CD4-positive, alpha-beta T cell treated with Interleukin-6 for 4 hours (primary cell): ENCODE measurements at regions not wholly inside any gene's neighbourhood (a gene's known extent, or its start where the extent isn't known, plus 50 kb on each side); places are given as distances from the start of the nearest gene placed in this dataset.
"Not testable (repeated sequence)": the region's sequence is repeated elsewhere in the genome, so short reads cannot be mapped to it uniquely, and the experiment has no call there.

Experiments
- DNase-seq: peaks from one replicate; pipeline ENCODE4 v3.0.0-alpha.2; 2020; ENCODE audit warnings: mixed read lengths

DNA sequence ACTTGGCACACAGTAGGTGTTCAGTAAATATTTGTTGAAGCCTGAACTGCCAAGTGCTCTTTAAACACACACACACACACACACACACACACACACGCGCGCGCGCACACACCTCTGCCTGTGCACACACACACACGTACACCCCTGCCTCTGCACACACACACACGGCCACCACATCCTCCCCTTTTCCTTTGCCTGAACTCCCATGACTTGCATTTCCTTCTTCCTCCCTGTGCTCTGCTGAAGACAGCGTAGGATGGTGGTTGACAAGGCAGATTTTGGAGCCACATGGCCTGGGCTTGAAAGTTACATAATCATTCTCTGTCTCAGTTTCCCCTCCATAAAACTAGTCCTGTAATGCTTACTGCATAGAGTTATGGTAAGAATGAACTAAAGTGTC, 712.3 kb downstream of the PTPRU start:
- no peak for DNase-seq

DNA sequence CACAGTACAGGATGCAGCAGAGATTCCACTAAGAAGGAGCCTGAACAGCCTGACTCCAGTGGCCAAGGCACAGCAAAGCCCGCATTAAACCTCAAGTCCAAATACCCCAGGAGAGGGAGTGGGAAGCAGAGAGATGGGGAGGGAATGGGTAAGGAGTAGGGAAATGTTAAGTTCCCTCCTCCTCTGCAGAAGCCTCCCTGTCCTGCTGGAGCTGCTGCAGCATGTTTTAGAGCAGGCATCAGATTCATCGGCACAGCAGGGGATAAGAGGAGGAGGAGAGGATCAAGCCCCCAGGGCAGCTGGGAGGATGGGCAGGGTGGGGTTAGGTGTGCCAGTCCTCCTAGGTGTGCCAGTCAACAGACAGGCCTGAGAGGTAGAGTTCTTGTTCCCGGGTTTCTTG, 709.7 kb downstream of the PTPRU start:
- no peak for DNase-seq

DNA sequence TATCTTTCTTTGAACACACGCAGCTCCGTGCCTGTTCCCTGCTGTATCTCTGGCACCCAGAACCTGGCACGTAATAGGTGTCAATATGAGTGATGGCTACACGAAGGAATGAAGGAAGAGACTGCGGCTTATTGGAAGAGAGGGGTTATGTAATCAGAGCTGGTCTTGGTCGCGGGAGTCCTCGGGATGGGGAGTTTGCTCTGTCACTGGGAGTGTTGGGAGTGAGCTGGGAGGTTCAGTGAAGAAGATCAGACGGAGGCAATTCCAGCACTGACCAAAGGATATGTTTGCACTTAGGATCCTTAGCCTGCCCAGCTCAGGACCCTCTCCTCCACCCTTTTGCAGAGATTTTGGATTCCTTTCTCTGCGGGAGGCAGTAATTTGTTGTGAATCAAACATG, 709.1 kb downstream of the PTPRU start:
- no peak for DNase-seq

DNA sequence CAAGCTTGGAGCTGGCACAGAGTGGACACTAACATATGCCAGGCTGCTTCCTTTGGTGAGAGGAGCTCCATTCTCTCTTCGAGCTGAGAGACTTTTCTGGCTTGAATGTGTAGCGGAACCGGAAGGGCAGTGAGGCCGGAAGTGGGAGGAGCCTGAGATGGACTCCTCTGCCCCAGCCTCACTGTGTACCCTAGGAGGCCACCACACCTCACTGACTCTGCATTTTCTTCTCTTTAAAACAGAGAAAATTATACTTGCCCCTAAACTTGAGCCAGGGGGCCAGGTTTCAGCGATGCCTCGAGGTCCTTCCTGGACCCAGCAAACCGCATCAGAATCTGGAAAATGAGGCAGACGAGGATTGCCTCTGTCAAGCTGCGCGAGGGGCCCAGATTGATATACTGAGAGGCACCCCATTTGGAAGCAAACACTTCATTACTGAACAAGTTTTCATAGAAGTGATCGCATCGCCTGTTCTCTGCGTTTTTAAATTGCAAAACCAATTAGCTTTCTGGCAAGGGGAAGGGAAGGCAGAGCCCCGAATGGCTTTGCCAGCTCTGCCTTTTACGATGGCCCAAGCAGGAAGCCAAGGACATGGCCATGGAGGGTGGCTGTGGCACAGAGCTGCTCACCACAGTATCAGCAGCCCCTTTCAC, 708.1 kb downstream of the PTPRU start:
- DNase-seq = no peak

DNA sequence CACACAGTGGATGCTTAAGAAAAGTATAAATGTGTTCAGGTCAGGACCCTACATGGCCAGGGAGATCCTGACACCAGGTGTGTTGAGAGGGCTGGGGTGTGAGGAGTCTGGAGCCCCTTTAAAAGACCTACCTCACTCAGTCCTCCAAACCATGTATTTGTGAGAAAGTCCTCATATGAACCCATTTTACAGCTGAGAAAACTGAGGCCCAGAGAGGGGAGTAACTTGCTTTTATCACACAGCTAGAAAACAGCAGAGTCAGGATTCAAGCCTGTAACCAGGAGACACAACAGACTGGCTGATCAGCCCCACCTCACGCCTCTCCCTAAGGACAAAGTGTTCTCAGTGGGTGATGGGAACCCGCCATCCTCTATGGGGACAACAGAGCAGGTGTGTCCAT, 706.7 kb downstream of the PTPRU start:
- no peak for DNase-seq

DNA sequence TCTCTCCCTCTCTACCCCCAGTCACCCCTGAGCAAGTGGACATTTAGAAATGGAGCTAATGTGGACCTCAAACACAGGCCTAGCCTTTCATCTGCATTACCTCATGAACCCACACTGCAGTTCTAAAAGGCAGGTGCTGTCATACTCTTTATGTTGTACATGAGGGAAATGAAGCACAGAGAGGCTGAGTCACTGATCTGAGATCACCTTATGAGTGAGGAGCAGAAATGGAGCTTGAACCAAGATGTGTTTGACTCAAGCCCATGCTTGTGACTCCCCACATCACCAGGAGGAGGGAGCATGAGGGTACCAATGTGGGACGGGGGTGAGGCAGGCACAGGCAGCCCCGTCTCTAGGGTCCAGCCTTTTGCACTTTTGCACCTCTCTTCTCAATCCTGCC, 702.8 kb downstream of the PTPRU start:
- DNase-seq = no peak

DNA sequence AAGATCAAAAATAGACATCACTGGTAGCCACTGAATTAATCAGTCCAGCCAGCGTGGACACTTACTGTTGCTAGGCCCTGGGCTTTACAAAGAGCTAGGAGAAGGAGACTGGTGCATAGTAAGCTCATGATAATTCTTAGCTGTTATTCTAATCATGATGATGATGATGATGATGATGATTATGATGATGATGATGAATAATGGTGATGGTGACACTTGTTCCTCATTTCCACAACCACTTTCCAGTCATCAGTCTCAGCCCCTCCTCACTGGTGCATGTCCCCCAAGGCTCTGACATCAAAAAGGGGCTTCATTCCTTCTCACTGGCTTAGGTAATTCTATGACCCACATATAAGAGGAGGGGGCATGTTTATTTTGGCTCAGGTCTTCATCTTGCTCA, 701.0 kb downstream of the PTPRU start:
- DNase-seq = no peak

DNA sequence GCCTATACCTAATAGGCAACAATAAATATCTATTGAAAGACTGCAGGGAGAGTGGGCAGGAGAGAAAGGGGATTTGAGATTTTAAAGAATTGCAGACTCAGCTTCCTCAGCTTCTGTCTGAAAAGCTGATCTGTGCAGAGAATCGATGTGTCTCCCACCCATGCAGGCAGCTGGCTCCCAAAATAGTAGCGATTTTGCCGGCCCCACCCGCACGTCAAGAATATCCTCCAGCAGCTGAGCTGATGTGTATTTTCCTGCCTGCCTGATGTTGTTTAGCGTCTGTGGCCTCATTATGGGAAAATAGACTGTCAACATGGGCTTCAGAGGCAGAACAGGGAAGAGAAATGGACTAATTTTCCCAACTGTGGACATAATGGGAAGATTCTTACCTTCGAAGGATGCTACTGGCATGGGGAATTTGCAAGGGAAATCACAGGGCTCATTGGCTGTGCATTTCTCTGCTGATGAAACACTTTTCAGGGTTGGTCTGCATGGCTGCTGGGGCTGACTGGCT, 699.8 kb downstream of the PTPRU start:
- no peak for DNase-seq

DNA sequence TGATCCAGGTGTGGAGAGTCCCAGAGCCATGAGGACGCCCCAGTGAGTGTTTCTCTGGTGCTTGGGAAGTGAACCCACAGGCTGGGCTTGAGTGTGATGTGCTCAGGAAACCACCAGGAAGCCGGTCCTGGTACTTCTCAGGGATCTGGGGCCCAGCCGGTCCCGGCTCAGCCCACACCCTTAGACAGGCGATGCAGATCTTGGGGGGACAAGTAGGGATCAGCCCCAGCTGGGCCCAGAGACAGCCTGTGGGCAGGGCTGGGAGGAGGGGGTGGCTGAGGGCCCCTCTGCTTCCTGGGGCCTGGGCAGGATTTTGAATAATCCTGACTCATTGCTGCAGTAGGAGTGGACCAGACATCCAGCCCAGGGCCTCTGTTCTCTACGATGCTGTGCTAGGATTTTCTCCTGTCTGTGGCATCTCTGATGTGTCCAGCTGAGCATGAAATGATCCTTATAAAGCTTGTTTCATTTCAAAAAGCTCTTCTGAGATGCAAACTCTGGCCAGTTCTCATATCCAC, 698.0 kb downstream of the PTPRU start:
- no peak for DNase-seq

DNA sequence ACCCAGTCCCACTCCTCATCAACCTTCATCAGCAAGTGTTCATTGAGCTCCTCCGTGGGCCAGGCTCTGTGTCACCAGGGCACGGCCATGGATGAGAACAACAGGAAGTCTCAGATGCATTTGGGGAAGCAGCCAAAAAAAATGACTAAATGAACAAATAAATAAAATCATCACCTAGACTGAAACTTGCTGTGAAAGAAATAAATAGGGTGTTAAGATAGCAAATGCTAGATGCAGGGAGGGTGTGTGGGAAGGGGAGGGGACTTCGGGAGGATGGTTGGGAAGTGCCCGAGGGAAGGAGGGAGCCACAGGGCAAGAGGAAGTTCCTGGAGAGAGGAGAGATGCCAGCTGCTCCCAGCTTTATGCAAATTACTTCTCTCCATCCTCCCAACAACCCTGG, 696.7 kb downstream of the PTPRU start:
- no peak for DNase-seq

DNA sequence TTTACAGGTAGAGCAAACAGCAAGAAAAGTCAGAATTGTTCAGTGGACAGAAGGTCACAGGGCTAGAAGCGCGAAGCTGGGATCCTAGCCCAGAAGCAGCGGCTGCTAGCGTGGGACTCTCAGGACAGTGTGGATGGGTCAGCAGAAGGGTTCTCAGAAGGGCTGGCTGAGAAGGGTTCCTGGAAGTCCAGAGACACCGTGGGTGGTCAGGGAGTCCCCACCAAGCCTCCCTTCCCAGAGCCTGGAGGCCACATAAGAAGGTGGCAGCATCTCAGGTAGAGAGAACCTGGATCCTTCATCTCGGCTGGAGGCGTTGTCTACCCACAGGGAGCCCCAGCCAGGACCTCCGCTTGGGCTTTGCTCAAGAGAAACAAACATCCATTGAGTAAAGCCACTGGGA, 696.3 kb downstream of the PTPRU start:
- no peak for DNase-seq

DNA sequence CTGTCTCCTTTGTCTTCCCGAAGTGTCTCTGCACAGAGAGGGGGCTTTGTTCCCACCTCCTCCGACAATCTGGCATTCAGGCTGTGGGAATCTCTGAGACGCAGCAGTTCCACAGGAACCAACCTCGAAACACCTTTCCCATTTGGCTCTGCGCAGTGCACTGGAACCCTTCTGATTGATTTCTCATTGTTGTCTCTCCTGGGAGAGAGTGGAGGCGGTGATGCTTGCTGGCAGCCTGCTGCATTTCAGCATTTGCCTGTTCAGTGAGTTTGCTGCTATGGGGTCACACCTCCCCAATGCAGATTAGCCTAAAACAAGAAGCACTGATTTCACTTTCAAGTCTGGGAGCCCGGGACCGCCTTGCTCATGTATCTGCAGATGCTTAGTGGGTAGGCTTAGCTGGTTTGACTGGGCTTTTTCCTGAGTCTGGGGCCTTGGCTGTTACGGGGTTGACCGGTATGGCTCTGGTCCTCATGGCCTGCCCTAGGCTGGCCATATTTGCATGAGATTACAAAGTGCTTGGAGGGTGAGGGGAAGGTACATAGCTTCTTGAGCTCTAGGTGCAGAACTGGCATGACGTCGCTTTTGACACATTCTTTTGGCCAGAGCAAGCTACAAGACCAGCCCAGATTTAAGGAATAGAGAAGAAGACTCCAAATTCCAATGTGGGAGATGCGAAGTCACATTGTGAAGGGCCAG, 695.3 kb downstream of the PTPRU start:
- DNase-seq = no peak

DNA sequence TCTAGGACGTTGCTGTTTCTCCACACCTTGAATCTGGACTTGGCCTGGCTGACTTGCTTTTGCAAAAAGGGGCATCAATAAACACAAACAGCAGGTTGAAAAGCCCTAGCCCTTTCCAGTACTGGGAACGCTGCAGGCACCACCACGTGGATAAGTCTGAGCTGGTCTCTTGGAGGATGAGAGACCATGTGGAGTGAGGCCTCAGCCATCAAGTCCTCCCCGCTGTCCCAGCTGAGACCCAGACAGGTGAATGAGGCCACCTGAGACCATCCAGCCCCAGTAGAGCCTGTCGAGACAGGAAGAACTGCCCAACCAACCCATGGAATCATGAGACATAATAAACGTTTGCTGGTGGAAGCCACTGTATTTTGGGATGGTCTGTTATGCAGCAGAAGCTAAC, 688.7 kb downstream of the PTPRU start:
- no peak for DNase-seq

DNA sequence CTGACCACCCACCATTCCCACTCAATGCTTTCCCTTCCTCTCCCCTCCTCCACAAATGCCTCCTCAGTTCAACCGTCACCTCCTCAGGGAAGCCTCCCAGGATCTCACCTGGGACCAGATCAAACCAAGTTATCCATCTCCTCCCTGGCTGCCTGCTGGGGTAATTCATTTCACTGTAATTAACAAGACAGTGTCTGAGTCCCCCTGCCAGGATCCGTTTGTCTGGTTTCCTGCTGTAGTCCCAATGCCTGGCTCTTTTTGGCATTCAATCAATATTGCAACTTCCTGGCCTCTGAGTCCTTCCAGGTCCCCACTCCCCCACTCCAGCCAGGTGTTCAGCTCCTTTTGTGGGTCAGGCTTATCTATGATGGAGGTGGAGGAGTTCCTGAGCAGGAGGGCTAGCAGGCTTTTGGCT, 687.7 kb downstream of the PTPRU start:
- no peak for DNase-seq

DNA sequence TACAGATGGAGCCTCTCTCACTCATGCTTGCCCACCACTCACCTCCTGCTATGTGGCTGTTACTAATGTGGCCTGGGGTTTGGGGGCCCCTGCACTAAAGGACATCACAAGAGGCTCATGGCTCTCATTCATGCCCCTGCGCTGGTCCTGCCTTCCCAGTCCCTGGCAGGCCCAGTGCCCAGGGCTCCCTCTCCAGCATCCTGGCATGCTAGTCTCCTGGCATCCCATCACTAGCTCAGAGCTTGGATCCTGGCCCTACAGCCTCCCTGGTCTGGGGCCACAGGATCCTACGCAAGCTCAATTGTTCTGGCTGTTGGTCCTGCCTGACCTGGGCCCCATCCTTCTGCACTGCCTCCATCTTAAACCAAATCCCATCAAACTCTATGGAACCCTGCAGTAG, 685.4 kb downstream of the PTPRU start:
- no peak for DNase-seq

DNA sequence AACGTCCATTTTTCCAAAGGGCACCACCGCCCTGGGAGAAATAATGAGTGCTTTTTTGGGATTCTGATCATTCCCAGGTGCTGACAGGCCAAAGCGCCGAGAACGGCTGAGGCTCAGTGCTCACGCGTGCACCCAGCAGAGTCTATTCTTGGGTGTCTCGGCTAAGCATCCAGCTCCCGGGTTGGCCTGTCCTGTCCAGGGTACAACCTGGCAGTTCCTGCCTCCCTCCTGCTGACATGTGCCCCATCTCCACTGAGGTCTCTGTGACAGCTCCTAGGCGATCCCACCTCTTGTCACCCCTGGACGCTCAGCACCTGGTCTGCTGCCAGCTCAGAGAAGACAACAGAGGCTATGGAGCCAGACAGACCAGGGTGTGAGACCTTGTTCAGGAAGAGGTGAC, 684.5 kb downstream of the PTPRU start:
- no peak for DNase-seq

DNA sequence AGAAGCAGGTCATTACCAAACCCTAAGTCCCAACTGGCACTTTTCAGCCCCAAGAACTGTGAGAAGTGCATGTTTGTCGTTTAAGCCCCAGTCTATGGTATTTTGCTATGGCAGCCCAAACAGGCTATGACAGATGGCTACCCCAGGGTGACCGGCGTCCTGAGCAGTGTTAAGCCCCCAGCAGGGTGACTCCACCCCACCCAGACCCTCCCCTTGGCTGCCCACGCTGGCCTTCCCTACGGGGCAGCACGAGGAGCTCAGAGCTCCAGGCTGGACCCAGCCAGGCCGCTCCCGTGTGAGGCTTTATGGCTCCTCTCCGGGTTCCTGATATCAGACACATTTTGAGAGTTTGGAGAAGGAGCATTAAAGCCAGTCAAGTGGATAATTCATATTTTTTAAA, 684.0 kb downstream of the PTPRU start:
- DNase-seq = no peak

DNA sequence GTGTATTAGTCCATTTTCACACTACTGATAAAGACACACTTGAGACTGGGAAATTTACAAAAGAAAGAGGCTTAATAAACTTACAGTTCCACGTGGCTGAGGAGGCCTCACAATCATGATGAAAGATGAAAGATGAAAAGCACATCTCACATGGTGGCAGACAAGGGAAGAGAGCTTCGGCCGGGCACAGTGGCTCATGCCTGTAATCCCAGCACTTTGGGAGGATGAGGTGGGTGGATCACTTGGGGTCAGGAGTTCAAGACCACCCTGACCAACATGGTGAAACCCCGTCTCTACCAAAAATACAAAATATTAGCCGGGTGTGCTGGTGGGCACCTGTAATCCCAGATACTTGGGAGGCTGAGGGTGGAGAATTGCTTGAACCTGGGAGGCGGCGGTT, 682.7 kb downstream of the PTPRU start:
- DNase-seq = not testable (repeated sequence)

DNA sequence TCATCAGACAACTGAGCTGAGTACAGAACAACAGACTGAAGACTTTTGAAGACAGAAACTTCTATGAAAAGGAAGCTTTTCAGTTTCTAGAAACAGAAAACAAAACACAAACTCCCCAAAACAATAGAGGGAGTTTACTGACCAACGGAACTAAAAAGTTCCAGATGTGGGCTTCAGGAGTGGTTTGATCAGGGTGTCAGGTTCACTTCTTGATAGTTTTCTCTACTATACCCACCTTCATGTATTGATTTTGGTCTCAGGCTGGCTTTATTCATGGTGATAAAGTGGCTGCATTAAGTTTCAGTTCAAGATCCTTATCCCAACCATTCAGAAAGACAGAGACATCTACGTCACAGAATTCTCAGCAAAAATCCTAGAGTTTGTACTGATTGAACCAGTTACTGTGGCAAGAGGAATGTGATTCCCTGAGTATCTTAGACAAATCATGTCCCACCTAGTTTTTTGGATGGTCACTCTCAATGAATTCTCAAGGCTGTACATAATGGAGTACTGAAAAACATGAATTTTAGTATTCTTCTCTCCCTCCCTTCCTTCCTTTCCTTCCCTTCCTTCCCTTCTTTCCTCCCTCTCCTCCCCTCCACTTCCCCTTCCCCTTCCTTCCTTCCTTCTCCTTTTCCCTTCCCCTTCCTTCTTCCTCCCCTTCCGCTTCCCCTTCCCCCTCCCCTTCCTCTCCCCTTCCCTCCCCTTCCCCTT, 680.5 kb downstream of the PTPRU start:
- DNase-seq = no peak

DNA sequence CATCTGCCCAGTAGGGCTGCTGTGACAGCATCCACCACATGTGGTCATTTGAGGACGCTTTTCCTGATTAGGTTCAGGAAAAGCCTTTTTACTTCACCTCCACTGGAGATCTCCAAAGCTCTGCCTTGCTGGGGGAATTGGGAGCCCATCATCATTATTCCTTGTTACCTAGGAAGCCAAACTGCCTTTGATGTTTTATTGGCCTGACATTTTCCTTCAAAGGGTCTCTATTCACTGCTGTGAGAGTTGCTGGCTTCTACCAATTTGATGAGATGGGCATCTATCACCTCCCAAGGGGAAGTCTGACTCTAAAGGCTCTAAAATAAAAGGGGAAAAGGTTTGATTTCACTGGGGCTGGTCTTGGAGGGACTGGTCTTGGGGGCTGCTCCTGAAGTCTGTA, 678.6 kb downstream of the PTPRU start:
- no peak for DNase-seq

DNA sequence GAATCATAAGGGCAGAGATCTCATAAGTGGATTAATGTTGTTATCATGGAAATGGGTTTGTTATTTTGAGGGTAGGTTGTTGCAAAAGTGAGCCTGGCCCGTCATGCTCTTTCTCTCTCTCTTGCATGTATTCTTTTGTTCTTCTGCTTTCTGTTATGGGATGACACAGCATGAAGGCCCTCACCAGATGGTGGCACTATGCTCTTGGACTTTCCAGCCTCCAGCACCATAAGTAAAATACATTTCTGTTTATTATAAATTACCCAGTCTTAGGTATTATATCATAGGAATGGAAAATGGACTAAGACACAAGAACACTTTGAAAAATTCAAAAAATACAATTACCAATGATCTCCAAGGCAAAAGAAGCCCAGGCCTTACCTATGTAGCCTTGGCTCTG, 676.1 kb downstream of the PTPRU start:
- DNase-seq = no peak

DNA sequence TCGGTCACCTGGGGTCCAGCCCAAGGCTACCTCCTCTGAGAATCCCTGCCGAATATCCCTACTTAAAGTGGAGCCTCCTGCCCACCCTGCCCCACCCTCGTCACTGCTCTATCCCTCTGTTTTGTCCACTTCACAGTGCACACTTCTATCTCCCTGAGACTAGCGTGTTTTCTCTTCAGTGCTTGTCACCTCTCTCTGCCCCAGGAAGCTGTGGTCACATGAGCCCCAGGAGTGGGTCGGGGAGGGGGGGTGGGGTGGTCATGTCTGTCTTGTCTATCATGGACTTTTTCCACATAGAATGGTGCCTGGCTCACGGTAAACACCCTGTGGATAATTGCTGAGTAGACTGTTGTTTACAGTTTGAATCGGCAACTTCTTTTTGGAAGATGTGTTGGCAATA, 673.6 kb downstream of the PTPRU start:
- no peak for DNase-seq

DNA sequence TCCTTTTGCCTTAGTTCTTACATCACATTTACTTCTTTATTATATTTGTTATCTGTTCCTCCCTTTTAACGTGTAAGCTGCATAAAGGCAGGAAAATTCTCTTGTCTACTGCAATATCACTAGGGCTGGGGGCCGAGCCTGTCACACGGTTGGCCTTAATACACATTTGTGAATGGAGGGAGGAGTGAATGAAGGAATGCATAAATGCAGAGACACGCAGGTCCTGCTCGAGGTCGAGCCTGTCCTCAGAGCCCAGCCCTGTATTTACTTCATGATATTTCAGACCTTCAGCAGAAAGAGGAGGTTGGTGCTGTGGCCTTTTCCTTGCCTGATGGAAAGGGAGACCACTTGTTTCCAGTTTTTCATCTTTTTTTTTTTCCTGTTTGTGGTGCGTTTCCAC, 671.3 kb downstream of the PTPRU start:
- DNase-seq = no peak

DNA sequence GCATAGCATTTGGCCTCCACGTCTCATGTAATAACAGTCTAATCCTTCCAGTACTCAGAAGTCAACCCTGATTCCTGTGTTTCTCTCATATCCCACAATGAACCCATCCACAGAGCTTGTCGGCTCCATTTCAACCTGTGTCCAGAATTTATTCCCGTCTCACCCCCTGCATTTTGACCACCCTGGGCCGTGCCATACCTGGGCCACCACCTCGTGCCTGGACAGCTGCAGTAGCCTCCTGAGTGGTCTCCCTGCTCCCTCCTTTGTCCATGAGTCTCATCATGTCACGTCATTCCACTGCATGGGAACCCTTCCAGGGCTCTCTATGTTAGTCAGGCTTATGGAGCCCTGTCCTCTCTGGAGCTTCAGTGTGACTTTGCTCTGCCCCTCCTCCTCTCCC, 670.6 kb downstream of the PTPRU start:
- no peak for DNase-seq
